Fibroblast of peridontal ligament (primary cell): ENCODE measurements at regions not wholly inside any gene's neighbourhood (a gene's known extent, or its start where the extent isn't known, plus 50 kb on each side); places are given as distances from the start of the nearest gene placed in this dataset.
A peak's percentile ranks its signal among the peaks of the same experiment; 100 is the strongest.
"Not testable (repeated sequence)": the region's sequence is repeated elsewhere in the genome, so short reads cannot be mapped to it uniquely, and the experiment has no call there.

Experiments used
- DNase-seq: peaks from one replicate; pipeline ENCODE4 v3.0.0-alpha.2; 2010; ENCODE audit errors: extremely low read depth

- peak; percentile 61 for DNase-seq
These were observed 54.8 kb upstream of the HMGB1 start for GRCh38 chr13:30520571-30520970.

- no peak for DNase-seq
These were observed 57.5 kb upstream of the HMGB1 start for GRCh38 chr13:30523211-30523610.

- not testable (repeated sequence) for DNase-seq
These were observed 58.1 kb upstream of the HMGB1 start for GRCh38 chr13:30523817-30524216.

GRCh38 chr13:30525212-30525611, 59.5 kb upstream of the HMGB1 start:
- not testable (repeated sequence) for DNase-seq

GRCh38 chr13:30526612-30527495, 61.1 kb upstream of the HMGB1 start:
- DNase-seq = no peak

GRCh38 chr13:30529085-30529834, 63.5 kb upstream of the HMGB1 start:
- DNase-seq = peak; percentile 60

GRCh38 chr13:30535046-30535445, 69.3 kb upstream of the HMGB1 start:
- no peak for DNase-seq

- DNase-seq = no peak
These were observed 72.4 kb upstream of the USPL1 start for GRCh38 chr13:30545320-30545719.

GRCh38 chr13:30548046-30548445, 69.7 kb upstream of the USPL1 start:
- not testable (repeated sequence) for DNase-seq

GRCh38 chr13:30551189-30551588, 66.5 kb upstream of the USPL1 start:
- DNase-seq = peak; percentile 46

GRCh38 chr13:30552567-30552966, 65.2 kb upstream of the USPL1 start:
- DNase-seq = no peak

GRCh38 chr13:30559274-30559673, 58.4 kb upstream of the USPL1 start:
- no peak for DNase-seq

- DNase-seq = no peak
These were observed 57.5 kb upstream of the USPL1 start for GRCh38 chr13:30560212-30560611.

GRCh38 chr13:30561511-30561910, 56.2 kb upstream of the USPL1 start:
- DNase-seq = no peak

GRCh38 chr13:30564489-30564888, 53.2 kb upstream of the USPL1 start:
- DNase-seq = no peak

- DNase-seq = no peak
These were observed 52.1 kb upstream of the USPL1 start for GRCh38 chr13:30565658-30566057.

GRCh38 chr13:30567072-30567471, 50.6 kb upstream of the USPL1 start:
- DNase-seq = no peak
